ENCODE measurements at regions not wholly inside any gene's neighbourhood (a gene's known extent, or its start where the extent isn't known, plus 50 kb on each side); places are given as distances from the start of the nearest gene placed in this dataset.

DNA sequence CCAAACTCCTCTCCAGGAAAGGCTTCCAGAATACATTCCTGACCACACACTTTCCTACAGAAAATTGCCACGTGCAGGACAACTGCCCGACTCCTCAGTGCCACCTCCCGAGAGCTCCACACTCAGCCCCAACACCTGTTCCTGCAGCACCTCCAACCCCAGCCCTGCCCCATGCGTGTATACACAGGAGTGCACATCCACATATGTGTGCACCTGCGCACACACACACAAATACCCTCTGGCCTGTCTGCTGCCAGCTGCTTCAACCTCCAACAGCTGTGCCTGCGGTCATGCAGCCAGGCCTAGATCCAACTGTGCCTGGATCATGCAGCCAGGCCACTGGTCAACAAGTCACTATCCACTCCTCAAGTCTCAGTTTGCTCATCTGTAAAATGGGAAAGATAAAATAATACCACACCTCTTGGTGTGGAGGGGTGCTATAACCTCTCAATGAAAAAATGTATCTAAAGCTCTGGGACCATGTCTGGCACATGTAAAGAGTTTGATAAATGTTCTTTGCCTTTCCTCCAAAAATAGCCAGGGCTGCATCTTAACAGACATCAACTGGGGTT lies 152.1 kb upstream of the ID2 start:
- Histone ChIP-seq H3K4me1 (ENCODE audit: insufficient read depth, low read length) (no peaks in the 10 kb centered on the region), H3K36me3 (ENCODE audit: insufficient read depth, low read length) (no peaks in the 10 kb centered on the region), H3K4me3 (ENCODE audit: low read length) (no peak overlapping the region), H2AFZ (ENCODE audit: low read depth, low read length) (no peak overlapping the region), H3K9me3 (ENCODE audit: low read length) (peaks cover 7% of the 10 kb centered on the region), H3K27me3 (ENCODE audit: insufficient read depth, low read length) (no peaks in the 10 kb centered on the region)

DNA sequence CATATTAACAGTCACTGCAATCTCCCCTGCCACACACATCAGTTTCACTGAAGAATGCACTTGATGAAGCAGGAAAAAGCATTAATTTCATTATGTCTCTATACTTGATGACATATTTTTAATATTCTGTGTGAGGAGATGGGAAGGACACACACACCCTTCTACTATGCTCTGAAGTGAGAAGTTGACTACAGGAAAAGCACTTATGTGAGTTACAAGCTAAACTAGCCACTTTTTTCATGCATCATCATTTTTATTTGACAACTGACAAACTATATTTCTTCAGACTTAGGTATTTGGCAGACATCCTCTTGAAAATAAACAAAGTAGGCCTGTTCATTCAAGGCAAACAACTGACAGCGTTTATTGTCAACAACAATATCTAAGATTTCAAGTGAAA lies 150.4 kb upstream of the ID2 start:
- Histone ChIP-seq H3K4me1 (ENCODE audit: insufficient read depth, low read length) (no peaks in the 10 kb centered on the region), H3K4me3 (ENCODE audit: low read length) (no peak overlapping the region), H3K36me3 (ENCODE audit: insufficient read depth, low read length) (no peaks in the 10 kb centered on the region), H2AFZ (ENCODE audit: low read depth, low read length) (no peak overlapping the region), H3K9me3 (ENCODE audit: low read length) (peaks cover 7% of the 10 kb centered on the region), H3K27me3 (ENCODE audit: insufficient read depth, low read length) (no peaks in the 10 kb centered on the region)

DNA sequence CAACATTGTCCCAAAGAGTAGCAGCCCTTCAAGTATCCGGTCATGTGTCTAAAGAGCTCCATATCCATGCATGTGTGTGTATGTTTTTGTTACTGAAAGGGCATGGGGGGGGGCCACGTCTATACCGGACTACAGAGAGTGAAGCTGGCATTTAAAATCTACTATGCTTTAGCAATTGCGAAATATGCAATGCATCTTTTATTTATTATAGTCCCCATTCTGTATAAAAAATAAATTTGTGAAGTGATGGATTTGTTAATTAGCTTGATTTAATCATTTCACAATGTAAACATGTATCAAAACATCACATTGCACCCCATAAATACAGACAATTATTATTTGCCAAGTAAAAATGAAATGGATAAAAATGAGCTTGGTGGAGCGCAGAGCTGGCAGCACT lies 149.4 kb upstream of the ID2 start:
- Histone ChIP-seq H3K4me3 (ENCODE audit: low read length) (no peak overlapping the region), H3K9me3 (ENCODE audit: low read length) (peaks cover 7% of the 10 kb centered on the region), H3K4me1 (ENCODE audit: insufficient read depth, low read length) (no peaks in the 10 kb centered on the region), H3K36me3 (ENCODE audit: insufficient read depth, low read length) (no peaks in the 10 kb centered on the region), H2AFZ (ENCODE audit: low read depth, low read length) (no peak overlapping the region), H3K27me3 (ENCODE audit: insufficient read depth, low read length) (no peaks in the 10 kb centered on the region)

DNA sequence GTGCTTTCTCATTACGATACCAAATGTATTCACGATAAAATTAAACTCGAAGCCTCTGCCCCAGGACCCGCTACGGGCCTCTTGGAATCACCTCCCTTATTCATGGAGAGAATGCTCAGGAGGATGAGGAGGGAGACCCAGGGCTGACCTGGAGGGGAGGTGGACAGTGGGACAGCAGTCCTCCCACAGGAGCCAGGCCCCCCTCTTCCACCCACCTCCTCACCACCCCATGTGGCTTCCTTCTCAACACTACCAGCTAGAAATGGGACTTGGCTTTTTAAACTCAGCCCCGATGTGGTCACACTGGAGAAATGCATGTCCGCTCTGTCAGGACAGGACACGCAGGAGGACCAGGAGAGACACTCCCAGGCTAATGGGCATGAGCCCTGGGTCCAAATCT lies 147.9 kb upstream of the ID2 start:
- Histone ChIP-seq H3K36me3 (ENCODE audit: insufficient read depth, low read length) (no peaks in the 10 kb centered on the region), H3K27me3 (ENCODE audit: insufficient read depth, low read length) (no peaks in the 10 kb centered on the region), H2AFZ (ENCODE audit: low read depth, low read length) (no peak overlapping the region)

DNA sequence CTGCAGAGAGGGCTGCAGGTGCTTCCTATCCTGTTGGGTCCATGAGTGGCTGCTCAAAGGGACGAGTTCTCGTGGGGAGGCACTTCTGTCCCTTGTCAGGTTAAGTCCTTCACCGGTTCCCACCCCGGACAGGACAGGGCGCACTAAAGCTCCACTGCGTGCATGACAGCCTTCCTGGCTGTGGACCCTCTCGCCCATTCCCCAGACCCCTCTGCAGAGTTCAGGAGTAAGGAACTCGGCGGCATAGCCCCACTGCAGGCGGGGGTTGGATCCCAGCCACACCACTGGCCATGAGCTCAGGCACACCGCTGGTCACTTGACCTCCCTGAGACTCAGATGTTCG lies 147.5 kb upstream of the ID2 start:
- no peak overlapping the region for H3K4me3 ChIP-seq (ENCODE audit: low read length)
- peaks cover 7% of the 10 kb centered on the region for H3K9me3 ChIP-seq (ENCODE audit: low read length)
- no peaks in the 10 kb centered on the region for H3K4me1 ChIP-seq (ENCODE audit: insufficient read depth, low read length)
- no peak overlapping the region for H2AFZ ChIP-seq (ENCODE audit: low read depth, low read length)
- H3K27me3 ChIP-seq (ENCODE audit: insufficient read depth, low read length), result no peaks in the 10 kb centered on the region
- no peaks in the 10 kb centered on the region for H3K36me3 ChIP-seq (ENCODE audit: insufficient read depth, low read length)

More for the DNA sequence above, 147.9 kb upstream of the ID2 start:
- H3K4me1 ChIP-seq (ENCODE audit: insufficient read depth, low read length), result no peaks in the 10 kb centered on the region
- peaks cover 7% of the 10 kb centered on the region for H3K9me3 ChIP-seq (ENCODE audit: low read length)
- H3K4me3 ChIP-seq (ENCODE audit: low read length), result no peak overlapping the region

DNA sequence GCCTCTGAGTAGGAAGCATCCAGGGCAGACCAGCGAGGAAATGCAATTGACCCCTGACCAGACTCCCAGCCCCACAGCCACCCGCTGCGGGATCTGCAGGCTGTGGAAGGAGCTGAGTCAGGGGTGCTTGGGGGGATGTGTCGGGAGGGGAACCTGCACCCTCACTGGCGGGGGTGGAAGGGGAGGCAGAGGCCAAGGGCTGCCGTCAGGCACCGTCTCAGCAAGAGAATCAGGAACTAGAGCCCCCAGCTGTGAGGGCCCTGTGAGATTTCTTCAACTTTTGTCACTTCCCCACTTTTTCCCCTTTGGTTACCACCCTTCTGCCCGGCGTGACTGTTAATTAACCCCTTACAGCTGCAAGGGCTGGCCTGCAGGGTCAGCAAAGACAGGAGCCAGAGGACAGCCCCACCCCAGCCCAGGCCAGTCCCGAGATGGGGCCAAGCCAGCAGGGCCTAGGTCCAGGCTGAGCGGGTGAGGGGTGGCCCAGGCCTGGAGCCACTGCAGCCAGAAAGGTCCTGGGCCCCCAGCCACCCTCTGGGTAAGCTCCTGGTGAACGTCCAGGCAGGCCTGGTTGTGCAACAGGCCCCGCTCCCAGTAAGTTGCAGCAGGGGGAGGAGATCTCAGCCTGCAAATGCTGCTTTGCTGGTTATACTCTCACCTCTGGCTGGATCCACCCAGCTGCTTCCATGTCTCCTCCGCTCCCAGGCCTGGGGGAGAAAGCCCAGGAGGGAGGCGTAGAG lies 147.0 kb upstream of the ID2 start:
- H3K4me3 ChIP-seq (ENCODE audit: low read length), result no peak overlapping the region
- no peak overlapping the region for H2AFZ ChIP-seq (ENCODE audit: low read depth, low read length)
- no peaks in the 10 kb centered on the region for H3K4me1 ChIP-seq (ENCODE audit: insufficient read depth, low read length)

DNA sequence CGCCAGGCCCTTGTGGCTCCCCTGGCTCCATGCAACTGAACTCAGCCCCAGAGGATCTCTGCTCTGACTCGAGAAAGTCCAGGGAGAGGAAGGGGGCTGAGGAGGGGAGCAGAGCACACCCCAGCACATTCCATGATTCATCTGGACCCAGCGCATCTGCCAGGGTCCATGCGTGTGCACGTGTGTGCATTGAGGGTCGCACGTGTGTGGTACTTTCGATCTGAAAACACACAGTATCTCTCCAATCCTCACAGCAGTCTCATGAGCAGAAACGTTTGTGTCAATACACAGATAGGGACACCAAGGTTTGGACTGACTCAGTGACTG lies 146.4 kb upstream of the ID2 start:
- no peak overlapping the region for H3K4me3 ChIP-seq (ENCODE audit: low read length)
- H3K4me1 ChIP-seq (ENCODE audit: insufficient read depth, low read length), result no peaks in the 10 kb centered on the region
- H3K36me3 ChIP-seq (ENCODE audit: insufficient read depth, low read length), result no peaks in the 10 kb centered on the region
- peaks cover 7% of the 10 kb centered on the region for H3K9me3 ChIP-seq (ENCODE audit: low read length)
- no peak overlapping the region for H2AFZ ChIP-seq (ENCODE audit: low read depth, low read length)
- no peaks in the 10 kb centered on the region for H3K27me3 ChIP-seq (ENCODE audit: insufficient read depth, low read length)

More for the DNA sequence above, 147.0 kb upstream of the ID2 start:
- Histone ChIP-seq H3K27me3 (ENCODE audit: insufficient read depth, low read length) (no peaks in the 10 kb centered on the region), H3K36me3 (ENCODE audit: insufficient read depth, low read length) (no peaks in the 10 kb centered on the region), H3K9me3 (ENCODE audit: low read length) (peaks cover 7% of the 10 kb centered on the region)

DNA sequence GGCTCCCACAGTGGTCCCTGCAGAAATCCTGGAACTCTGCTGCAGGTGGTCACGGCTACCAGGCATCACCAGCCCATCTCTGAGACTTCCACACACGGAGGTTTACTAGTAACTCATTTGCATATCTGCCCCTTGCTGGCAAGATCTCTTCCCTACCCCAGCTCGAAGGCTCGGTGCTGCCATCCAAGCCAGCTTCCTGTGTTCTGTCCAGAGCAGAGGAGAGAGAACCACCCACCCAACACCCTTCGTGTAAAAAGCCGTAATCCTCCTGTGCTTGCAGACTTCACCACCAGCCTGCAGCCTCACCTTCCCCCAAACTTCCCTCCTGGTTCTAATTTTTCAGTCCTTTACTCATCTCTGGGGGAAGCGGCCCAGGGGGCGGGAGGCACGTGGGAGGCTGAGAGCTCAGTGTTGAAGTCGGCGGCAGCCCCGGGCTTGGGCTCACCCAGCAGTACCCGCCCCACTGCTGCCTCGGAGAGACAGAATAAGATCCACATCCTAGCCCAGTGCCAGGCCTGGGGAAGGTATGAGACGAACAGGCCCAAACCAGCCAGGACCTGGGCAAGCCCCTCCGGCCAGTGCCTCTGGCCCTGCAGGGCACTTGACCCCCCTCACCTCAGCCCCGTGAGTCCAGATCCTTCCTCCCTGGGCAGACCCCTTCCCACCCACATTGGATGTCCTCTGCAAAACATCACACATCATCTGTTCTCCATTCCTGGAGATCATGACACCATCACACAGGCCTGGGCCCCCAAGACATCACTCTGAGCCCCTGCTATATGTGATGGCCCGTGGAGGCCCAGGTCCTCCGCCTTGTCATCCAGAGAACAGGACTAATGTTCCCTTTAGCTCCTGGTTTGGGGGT lies 145.8 kb upstream of the ID2 start:
- no peak overlapping the region for H2AFZ ChIP-seq (ENCODE audit: low read depth, low read length)
- H3K4me1 ChIP-seq (ENCODE audit: insufficient read depth, low read length), result no peaks in the 10 kb centered on the region
- peaks cover 6% of the 10 kb centered on the region for H3K9me3 ChIP-seq (ENCODE audit: low read length)
- no peaks in the 10 kb centered on the region for H3K27me3 ChIP-seq (ENCODE audit: insufficient read depth, low read length)
- no peak overlapping the region for H3K4me3 ChIP-seq (ENCODE audit: low read length)
- no peaks in the 10 kb centered on the region for H3K36me3 ChIP-seq (ENCODE audit: insufficient read depth, low read length)

DNA sequence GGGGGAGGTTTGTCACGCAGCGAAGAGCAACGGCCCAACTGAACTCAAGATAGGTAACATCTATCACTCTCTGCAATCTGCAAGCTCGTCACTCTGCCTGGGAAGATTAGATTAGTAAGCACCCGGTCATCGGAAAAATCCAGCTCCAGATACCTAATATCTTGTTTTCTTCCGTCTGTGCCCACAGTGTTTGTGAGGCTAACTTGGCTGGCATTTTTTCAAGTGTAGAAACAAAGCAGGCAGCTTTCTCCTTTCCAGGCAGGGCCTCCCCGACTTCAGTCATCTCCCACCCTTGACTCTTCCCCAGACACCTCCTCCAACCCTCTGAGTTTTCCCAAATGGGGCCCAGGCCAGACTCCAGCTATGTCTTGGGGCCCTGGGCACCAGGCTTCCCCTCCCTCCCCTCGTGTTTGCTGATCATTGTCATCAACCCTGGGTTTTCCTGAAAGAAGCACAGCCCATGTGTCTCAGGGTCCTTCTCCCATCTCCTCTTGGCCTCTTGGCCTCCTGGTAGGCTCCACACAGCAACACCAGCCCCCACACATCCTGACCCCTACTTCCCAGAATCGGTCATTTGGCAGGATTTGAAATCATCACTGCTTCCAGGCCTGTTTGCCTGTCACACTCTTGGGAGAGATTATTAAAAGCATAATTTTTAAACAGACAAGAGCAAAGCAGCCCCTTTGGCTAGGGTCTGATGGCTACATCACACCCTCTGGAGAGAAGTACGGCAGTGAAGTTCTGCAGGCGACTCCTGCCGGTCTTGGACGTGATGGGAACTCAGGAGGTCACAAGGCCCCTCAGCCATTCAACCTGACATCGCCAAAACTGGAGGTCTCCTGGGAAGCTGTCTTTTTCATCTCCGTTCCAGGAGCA lies 144.9 kb upstream of the ID2 start:
- peaks cover 3% of the 10 kb centered on the region for H3K9me3 ChIP-seq (ENCODE audit: low read length)
- H3K4me1 ChIP-seq (ENCODE audit: insufficient read depth, low read length), result no peaks in the 10 kb centered on the region
- H3K36me3 ChIP-seq (ENCODE audit: insufficient read depth, low read length), result no peaks in the 10 kb centered on the region
- H3K27me3 ChIP-seq (ENCODE audit: insufficient read depth, low read length), result no peaks in the 10 kb centered on the region
- no peak overlapping the region for H2AFZ ChIP-seq (ENCODE audit: low read depth, low read length)
- H3K4me3 ChIP-seq (ENCODE audit: low read length), result no peak overlapping the region

DNA sequence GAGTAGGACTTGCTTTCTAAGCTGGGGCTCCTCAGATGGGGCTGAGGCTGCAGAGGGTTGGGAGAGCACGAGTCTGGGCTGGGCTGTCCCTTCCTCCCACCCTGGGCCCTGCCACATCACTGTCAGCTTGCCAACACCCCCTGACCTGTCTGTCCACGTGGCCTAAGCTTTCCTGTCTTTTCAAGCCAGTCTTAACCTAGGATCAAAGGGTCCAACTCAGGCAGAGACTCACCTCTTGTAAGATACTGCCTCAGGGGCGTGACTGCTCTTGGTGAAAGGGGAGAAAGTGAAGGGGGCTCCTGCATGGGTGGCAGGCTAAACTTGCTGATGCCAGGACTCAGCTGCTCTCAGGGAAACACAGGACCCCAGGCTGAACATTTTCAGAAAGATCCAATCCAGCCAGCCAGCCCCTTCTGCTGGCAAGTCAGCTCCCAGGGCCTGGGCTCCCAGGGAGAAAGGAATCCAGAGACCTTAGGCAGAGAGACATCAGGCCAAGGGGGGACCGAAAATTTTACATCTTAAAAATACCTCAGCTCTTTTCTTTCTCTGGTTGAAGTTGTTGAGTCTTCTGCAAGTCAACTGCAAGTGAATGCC lies 144.2 kb upstream of the ID2 start:
- Histone ChIP-seq H3K4me3 (ENCODE audit: low read length) (no peak overlapping the region), H2AFZ (ENCODE audit: low read depth, low read length) (no peak overlapping the region), H3K27me3 (ENCODE audit: insufficient read depth, low read length) (no peaks in the 10 kb centered on the region), H3K4me1 (ENCODE audit: insufficient read depth, low read length) (no peaks in the 10 kb centered on the region), H3K9me3 (ENCODE audit: low read length) (no peaks in the 10 kb centered on the region), H3K36me3 (ENCODE audit: insufficient read depth, low read length) (no peaks in the 10 kb centered on the region)

DNA sequence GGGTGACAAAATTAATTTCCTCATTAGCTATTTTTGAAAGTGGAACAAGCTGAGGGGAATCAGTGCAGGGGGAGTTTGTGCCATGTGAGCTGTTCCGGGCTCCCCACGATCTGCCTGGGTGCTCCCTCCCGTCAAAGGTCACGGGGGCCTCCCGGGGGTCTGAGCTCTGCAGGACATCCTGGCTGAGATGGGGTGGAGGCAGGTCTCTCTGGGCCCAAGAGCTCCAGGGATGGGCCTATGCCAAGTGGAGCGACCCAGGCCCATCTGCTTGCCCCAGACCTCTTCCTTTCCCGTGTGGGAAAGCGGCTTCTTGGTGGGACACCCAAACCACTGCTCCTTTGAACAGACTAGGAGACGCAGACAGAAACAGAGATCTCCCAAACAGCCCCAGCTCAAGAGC lies 143.3 kb upstream of the ID2 start:
- Histone ChIP-seq H3K9me3 (ENCODE audit: low read length) (no peaks in the 10 kb centered on the region), H3K27me3 (ENCODE audit: insufficient read depth, low read length) (no peaks in the 10 kb centered on the region), H3K4me1 (ENCODE audit: insufficient read depth, low read length) (no peaks in the 10 kb centered on the region), H3K36me3 (ENCODE audit: insufficient read depth, low read length) (no peaks in the 10 kb centered on the region), H3K4me3 (ENCODE audit: low read length) (no peak overlapping the region), H2AFZ (ENCODE audit: low read depth, low read length) (no peak overlapping the region)

DNA sequence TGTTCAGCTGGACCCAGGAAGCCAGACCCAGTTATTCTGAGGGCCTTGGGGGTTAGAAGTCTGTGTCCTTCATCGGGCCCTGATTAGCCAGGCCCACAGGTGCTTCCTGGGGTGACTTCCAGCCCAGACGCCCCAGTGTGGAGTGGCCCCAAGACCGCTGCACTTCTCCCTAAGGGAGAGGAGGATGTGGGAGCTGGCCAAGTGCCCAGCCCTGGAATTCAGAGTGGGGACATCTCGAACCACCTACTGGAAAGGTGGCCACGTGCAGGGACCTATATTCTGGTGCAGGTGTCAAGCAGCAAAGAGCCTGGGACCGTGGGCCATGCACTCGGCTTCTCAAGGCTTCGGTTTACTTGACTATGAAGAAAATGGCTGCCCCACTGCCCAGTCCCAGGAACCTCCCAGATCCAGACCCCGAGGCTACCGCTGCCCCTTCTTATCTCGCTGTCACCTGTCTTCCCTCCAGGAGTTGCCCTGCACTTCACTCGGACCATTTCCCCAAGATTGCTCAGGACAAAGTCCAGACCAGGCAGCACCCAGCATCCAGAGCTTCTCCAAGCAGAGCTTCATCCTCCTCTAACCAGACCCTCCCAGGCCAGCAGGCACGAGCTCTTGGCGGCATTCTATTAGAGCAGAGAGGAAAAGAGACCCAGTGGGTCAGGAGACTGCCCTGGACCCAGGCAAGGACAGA lies 142.8 kb upstream of the ID2 start:
- Histone ChIP-seq H3K9me3 (ENCODE audit: low read length) (no peaks in the 10 kb centered on the region), H2AFZ (ENCODE audit: low read depth, low read length) (no peak overlapping the region), H3K36me3 (ENCODE audit: insufficient read depth, low read length) (no peaks in the 10 kb centered on the region), H3K27me3 (ENCODE audit: insufficient read depth, low read length) (no peaks in the 10 kb centered on the region), H3K4me3 (ENCODE audit: low read length) (no peak overlapping the region), H3K4me1 (ENCODE audit: insufficient read depth, low read length) (no peaks in the 10 kb centered on the region)

All from neuron (in vitro differentiated cells).